ENCODE measurements at regions not wholly inside any gene's neighbourhood (a gene's known extent, or its start where the extent isn't known, plus 50 kb on each side); places are given as distances from the start of the nearest gene placed in this dataset.

- no peak for TF ChIP-seq USF2 (IDR thresholded peaks at IDR 0.05; ENCODE audit: low read length)
- TF ChIP-seq NANOG (IDR thresholded peaks at IDR 0.05; ENCODE audit: insufficient read depth, low read depth, low read length, poor library complexity, severe bottlenecking), result no peak
- TF ChIP-seq ZNF274 (IDR thresholded peaks at IDR 0.05; ENCODE audit: borderline replicate concordance, extremely low read depth, low read length), result no peak
- TF ChIP-seq TCF12 (IDR thresholded peaks at IDR 0.05; ENCODE audit: low read depth, low read length), result no peak
- no peak for TF ChIP-seq FOSL1 (IDR thresholded peaks at IDR 0.05; ENCODE audit: insufficient read depth, low read depth, low read length)
Measured at GRCh38 chr4:187565416-187565815, 430.2 kb upstream of the ZFP42 start (continued).

Data from H1 (cell line).